ENCODE measurements at regions not wholly inside any gene's neighbourhood (a gene's known extent, or its start where the extent isn't known, plus 50 kb on each side); places are given as distances from the start of the nearest gene placed in this dataset.

DNA sequence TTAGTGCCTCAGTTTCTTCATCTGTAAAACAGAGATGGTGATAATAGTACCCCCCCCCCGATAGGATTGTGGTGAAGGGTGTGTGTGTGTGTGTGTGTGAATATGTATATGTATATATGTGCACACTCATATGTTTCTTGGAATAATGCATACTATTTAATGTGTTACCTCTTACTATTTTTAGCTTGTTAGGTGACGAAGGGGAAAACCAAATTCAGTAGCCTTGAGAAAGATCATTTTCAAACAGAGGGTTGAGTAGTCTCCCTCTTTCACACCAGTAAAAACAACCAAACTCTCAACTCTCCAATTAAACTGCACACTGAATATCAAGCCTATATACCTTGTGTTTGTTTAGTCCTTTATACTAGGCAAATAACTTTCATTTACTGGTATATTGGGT is 75.7 kb downstream of the NTMT2 start:
- TF ChIP-seq, protein P1, sequence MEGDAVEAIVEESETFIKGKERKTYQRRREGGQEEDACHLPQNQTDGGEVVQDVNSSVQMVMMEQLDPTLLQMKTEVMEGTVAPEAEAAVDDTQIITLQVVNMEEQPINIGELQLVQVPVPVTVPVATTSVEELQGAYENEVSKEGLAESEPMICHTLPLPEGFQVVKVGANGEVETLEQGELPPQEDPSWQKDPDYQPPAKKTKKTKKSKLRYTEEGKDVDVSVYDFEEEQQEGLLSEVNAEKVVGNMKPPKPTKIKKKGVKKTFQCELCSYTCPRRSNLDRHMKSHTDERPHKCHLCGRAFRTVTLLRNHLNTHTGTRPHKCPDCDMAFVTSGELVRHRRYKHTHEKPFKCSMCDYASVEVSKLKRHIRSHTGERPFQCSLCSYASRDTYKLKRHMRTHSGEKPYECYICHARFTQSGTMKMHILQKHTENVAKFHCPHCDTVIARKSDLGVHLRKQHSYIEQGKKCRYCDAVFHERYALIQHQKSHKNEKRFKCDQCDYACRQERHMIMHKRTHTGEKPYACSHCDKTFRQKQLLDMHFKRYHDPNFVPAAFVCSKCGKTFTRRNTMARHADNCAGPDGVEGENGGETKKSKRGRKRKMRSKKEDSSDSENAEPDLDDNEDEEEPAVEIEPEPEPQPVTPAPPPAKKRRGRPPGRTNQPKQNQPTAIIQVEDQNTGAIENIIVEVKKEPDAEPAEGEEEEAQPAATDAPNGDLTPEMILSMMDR (conservative IDR thresholded peaks at IDR 0.05; ENCODE audit: low read length) = no peak
- no peak for TF ChIP-seq EZH2phosphoT487 (IDR thresholded peaks at IDR 0.05; ENCODE audit: borderline replicate concordance, low read depth, low read length)

Measured in OCI-LY7 (cell line).